ENCODE measurements at regions not wholly inside any gene's neighbourhood (a gene's known extent, or its start where the extent isn't known, plus 50 kb on each side); places are given as distances from the start of the nearest gene placed in this dataset.

- Histone ChIP-seq H3K27me3 (no peaks in the 10 kb centered on the region), H3K4me1 (peaks cover 0 to 3% (median 0%) of the 10 kb centered on the region in 3 donors), H3K27ac (no peak overlapping the region), H3K4me3 (no peak overlapping the region), H3K9me3 (no peaks in the 10 kb centered on the region), H3K36me3 (no peaks in the 10 kb centered on the region)
- no peak for DNase-seq
- TF ChIP-seq CTCF (IDR thresholded peaks at IDR 0.05) (no peak), POLR2A (IDR thresholded peaks at IDR 0.05) (no peak)
- WGBS, 2 donors, result 69 to 81% methylated on average over 4 of the region's 4 CpGs
- intact Hi-C loops (cut with DNase I), result no loop called here
Observed at GRCh38 chr3:18752273-18752934, 327.3 kb upstream of the SATB1 start.

- Histone ChIP-seq H3K27me3 (no peaks in the 10 kb centered on the region), H3K9me3 (no peaks in the 10 kb centered on the region), H3K4me1 (no peaks in the 10 kb centered on the region), H3K4me3 (no peak overlapping the region), H3K36me3 (no peaks in the 10 kb centered on the region), H3K27ac (no peak overlapping the region)
- WGBS, 2 donors, result 61 to 75% methylated on average over 1 of the region's 1 CpG
- DNase-seq, result no peak
- TF ChIP-seq POLR2A (IDR thresholded peaks at IDR 0.05) (no peak), CTCF (IDR thresholded peaks at IDR 0.05) (no peak)
- intact Hi-C loops (cut with DNase I), result no loop called here
Observed at GRCh38 chr3:18751514-18751913, 326.4 kb upstream of the SATB1 start.

GRCh38 chr3:18747383-18747782 lies 322.2 kb upstream of the SATB1 start:
- H3K4me1 ChIP-seq, result no peaks in the 10 kb centered on the region
- TF ChIP-seq CTCF (IDR thresholded peaks at IDR 0.05) (no peak), POLR2A (IDR thresholded peaks at IDR 0.05) (no peak)
- H3K27me3 ChIP-seq, result no peaks in the 10 kb centered on the region
- 71 to 74% methylated on average over 3 of the region's 3 CpGs for WGBS, 2 donors
- intact Hi-C loops (cut with DNase I), result no loop called here
- H3K9me3 ChIP-seq, result no peaks in the 10 kb centered on the region
- DNase-seq, result no peak
- no peaks in the 10 kb centered on the region for H3K36me3 ChIP-seq
- no peak overlapping the region for H3K27ac ChIP-seq
- H3K4me3 ChIP-seq, result no peak overlapping the region

- WGBS, 2 donors, result 71 to 82% methylated on average over 6 of the region's 6 CpGs
- no peak for TF ChIP-seq CTCF (IDR thresholded peaks at IDR 0.05)
- no peak for TF ChIP-seq POLR2A (IDR thresholded peaks at IDR 0.05)
- Histone ChIP-seq H3K36me3 (no peaks in the 10 kb centered on the region), H3K4me3 (no peak overlapping the region), H3K27me3 (no peaks in the 10 kb centered on the region), H3K4me1 (no peaks in the 10 kb centered on the region), H3K9me3 (no peaks in the 10 kb centered on the region), H3K27ac (no peak overlapping the region)
- DNase-seq, result no peak
- intact Hi-C loops (cut with DNase I), result no loop called here
Observed at GRCh38 chr3:18745472-18745871, 320.3 kb upstream of the SATB1 start.

GRCh38 chr3:18744472-18744871 lies 319.3 kb upstream of the SATB1 start:
- DNase-seq, result no peak
- Histone ChIP-seq H3K36me3 (no peaks in the 10 kb centered on the region), H3K9me3 (no peaks in the 10 kb centered on the region), H3K4me3 (no peak overlapping the region), H3K4me1 (no peaks in the 10 kb centered on the region), H3K27me3 (no peaks in the 10 kb centered on the region), H3K27ac (no peak overlapping the region)
- no peak for TF ChIP-seq CTCF (IDR thresholded peaks at IDR 0.05)
- no peak for TF ChIP-seq POLR2A (IDR thresholded peaks at IDR 0.05)
- intact Hi-C loops (cut with DNase I), result no loop called here
- 65 to 86% methylated on average over 1 of the region's 1 CpG for WGBS, 2 donors

Data from esophagus squamous epithelium (tissue), 5 donors.